ENCODE measurements at regions not wholly inside any gene's neighbourhood (a gene's known extent, or its start where the extent isn't known, plus 50 kb on each side); places are given as distances from the start of the nearest gene placed in this dataset.

DNA sequence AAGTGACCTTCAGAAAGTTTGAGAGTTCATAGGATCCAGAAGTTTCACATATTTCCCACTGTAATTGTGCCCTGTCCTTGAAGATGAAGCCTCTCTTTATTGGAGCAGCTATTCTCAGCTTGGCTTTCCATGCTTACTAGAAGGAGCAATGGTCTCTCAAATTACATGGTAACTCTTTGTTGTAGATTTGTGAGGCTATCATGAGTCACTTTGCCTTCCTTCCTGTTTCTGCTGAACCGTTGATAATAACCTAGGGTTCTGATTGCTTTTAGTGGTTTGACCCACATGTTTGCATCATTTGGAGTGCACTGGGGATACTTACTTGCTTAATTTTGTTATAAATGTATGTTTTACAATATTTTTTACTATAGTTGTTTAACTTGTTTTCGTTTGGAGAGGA lies 772.9 kb upstream of the SLITRK6 start:
- Mint-ChIP-seq H3K4me3 (ENCODE audit: unreplicated experiment) (no peak overlapping the region), H3K27ac (ENCODE audit: unreplicated experiment) (no peak overlapping the region), H3K27me3 (ENCODE audit: low read depth) (no peaks in the 10 kb centered on the region), H3K9me3 (ENCODE audit: low read depth) (no peaks in the 10 kb centered on the region), H3K4me1 (ENCODE audit: low read depth) (no peaks in the 10 kb centered on the region), H3K36me3 (ENCODE audit: low read depth) (no peaks in the 10 kb centered on the region)
- no peak for TF ChIP-seq CTCF (IDR thresholded peaks at IDR 0.05)
- no peak for DNase-seq (ENCODE audit: low spot score)

DNA sequence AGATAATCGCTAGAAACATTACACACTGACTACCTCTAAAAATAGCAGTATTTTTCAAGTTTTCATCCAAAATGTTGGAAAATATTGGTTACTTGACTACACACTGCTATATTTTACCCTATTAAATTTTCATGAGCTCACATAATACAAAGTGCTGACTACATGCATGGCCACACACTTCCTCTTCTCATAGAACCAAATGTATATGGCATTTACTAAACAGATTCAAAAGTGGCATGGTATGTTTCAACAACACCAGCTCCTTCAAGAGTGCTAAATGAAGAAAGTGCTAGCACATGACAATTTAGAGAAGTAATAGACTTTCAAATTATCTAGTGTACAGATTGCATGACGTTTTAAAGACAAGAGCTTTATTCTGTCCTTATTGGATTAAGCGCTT lies 780.4 kb upstream of the SLITRK6 start:
- H3K9me3 Mint-ChIP-seq (ENCODE audit: low read depth) = peaks cover 6% of the 10 kb centered on the region
- H3K27me3 Mint-ChIP-seq (ENCODE audit: low read depth) = no peaks in the 10 kb centered on the region
- H3K4me1 Mint-ChIP-seq (ENCODE audit: low read depth) = no peaks in the 10 kb centered on the region
- no peak for TF ChIP-seq CTCF (IDR thresholded peaks at IDR 0.05)
- no peak overlapping the region for H3K4me3 Mint-ChIP-seq (ENCODE audit: unreplicated experiment)
- no peaks in the 10 kb centered on the region for H3K36me3 Mint-ChIP-seq (ENCODE audit: low read depth)
- no peak overlapping the region for H3K27ac Mint-ChIP-seq (ENCODE audit: unreplicated experiment)
- DNase-seq (ENCODE audit: low spot score) = no peak

DNA sequence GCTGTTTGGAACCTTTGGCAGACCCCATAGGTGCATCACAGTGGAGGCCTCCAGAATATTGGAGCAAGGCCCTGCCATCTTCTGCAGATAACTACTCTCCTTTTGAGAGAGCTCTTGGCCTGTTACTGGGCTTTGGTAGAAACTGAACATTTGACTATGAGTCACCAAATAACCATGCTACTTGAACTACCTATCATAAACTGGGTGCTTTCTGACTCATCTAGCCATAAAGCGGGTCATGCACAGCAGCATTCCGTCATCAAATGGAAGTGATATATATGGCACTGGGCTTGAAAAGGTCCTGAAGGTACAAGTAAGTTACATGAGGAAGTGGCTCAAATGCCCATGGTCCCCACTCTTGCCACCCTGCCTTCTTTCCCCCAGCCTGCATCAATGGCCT lies 782.5 kb upstream of the SLITRK6 start:
- no peak for TF ChIP-seq CTCF (IDR thresholded peaks at IDR 0.05)
- no peak for DNase-seq (ENCODE audit: low spot score)
- Mint-ChIP-seq H3K27ac (ENCODE audit: unreplicated experiment) (no peak overlapping the region), H3K9me3 (ENCODE audit: low read depth) (peaks cover 6% of the 10 kb centered on the region), H3K4me3 (ENCODE audit: unreplicated experiment) (no peak overlapping the region), H3K4me1 (ENCODE audit: low read depth) (peaks cover 6% of the 10 kb centered on the region), H3K36me3 (ENCODE audit: low read depth) (no peaks in the 10 kb centered on the region), H3K27me3 (ENCODE audit: low read depth) (no peaks in the 10 kb centered on the region)

DNA sequence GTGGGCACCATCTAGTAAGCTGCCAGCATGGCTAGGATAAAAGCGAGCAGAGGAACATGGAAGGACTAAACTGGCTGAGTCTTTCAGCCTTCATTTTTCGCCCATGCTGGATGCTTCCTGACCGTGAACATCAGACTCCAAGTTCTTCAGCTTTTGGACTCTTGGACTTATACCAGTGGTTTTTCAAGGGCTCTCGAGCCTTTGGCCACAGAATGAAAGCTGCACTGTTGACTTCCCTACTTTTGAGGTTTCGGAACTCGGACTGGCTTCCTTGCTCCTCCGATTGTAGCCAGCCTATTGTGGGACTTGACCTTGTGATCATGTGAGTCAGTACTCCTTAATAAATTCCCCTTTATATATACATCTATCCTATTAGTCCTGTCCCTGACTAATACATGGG lies 785.1 kb upstream of the SLITRK6 start:
- Mint-ChIP-seq H3K36me3 (ENCODE audit: low read depth) (no peaks in the 10 kb centered on the region), H3K9me3 (ENCODE audit: low read depth) (peaks cover 6% of the 10 kb centered on the region), H3K4me3 (ENCODE audit: unreplicated experiment) (no peak overlapping the region), H3K27me3 (ENCODE audit: low read depth) (no peaks in the 10 kb centered on the region), H3K4me1 (ENCODE audit: low read depth) (peaks cover 6% of the 10 kb centered on the region), H3K27ac (ENCODE audit: unreplicated experiment) (no peak overlapping the region)
- no peak for TF ChIP-seq CTCF (IDR thresholded peaks at IDR 0.05)
- no peak for DNase-seq (ENCODE audit: low spot score)

DNA sequence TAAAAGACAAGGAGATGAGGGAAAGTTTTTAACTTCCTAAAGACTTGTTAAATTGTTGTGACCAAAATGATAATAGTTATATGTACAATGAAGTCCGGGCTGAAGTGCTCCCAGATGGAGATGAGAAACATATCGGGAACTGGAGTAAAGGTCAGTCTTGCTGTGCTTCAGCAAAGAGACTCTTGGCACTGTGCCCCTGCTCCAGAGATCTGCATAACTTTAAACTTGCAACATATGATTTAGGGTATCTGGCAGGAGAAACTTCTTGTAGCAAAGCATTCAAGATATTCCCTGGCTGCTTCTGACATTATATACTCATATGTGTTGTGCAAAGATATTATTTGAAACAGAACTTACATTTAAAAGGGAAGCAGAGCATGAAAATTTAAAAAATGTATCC lies 786.6 kb upstream of the SLITRK6 start:
- Mint-ChIP-seq H3K4me3 (ENCODE audit: unreplicated experiment) (no peak overlapping the region), H3K36me3 (ENCODE audit: low read depth) (no peaks in the 10 kb centered on the region), H3K27me3 (ENCODE audit: low read depth) (no peaks in the 10 kb centered on the region), H3K27ac (ENCODE audit: unreplicated experiment) (no peak overlapping the region), H3K9me3 (ENCODE audit: low read depth) (peaks cover 6% of the 10 kb centered on the region), H3K4me1 (ENCODE audit: low read depth) (peaks cover 6% of the 10 kb centered on the region)
- no peak for DNase-seq (ENCODE audit: low spot score)
- no peak for TF ChIP-seq CTCF (IDR thresholded peaks at IDR 0.05)

All from chondrocyte (in vitro differentiated cells).